Neural progenitor cell (in vitro differentiated cells): ENCODE measurements at regions not wholly inside any gene's neighbourhood (a gene's known extent, or its start where the extent isn't known, plus 50 kb on each side); places are given as distances from the start of the nearest gene placed in this dataset.

Experiments
- DNase-seq: peaks from one replicate; pipeline ENCODE4 v3.0.0-alpha.2; 2016; ENCODE audit warnings: low spot score
- H2AFZ ChIP-seq: fragments of 200-600 bp; sonication (generic); replicated peaks from 2 replicates; pipeline ENCODE4 v1.6.1; 2016; ENCODE audit warnings: antibody characterized with exemption
- H3F3A ChIP-seq: fragments of 200-600 bp; sonication (generic); 2 replicates; pipeline ENCODE4 v1.6.1; 2016; ENCODE audit warnings: antibody characterized with exemption, low read depth
- H3K27ac ChIP-seq: fragments of 200-600 bp; sonication (generic); 2 replicates; pipeline ENCODE4 v1.5.1; 2016; ENCODE audit warnings: mild to moderate bottlenecking
- H3K27me3 ChIP-seq: fragments of 200-600 bp; sonication (generic); 2 replicates; pipeline ENCODE4 v1.6.1; 2016; ENCODE audit warnings: mild to moderate bottlenecking, moderate library complexity
- H3K36me3 ChIP-seq: fragments of 200-600 bp; sonication (generic); 2 replicates; pipeline ENCODE4 v1.5.1; 2016
- H3K4me1 ChIP-seq: fragments of 200-600 bp; sonication (generic); 2 replicates; pipeline ENCODE4 v1.6.1; 2016; ENCODE audit warnings: mixed run types
- H3K4me2 ChIP-seq: fragments of 200-600 bp; sonication (generic); 2 replicates; pipeline ENCODE4 v1.6.1; 2016
- H3K4me3 ChIP-seq: fragments of 200-600 bp; sonication (generic); 2 replicates; pipeline ENCODE4 v1.5.1; 2016
- H3K79me2 ChIP-seq: fragments of 200-600 bp; sonication (generic); 2 replicates; pipeline ENCODE4 v1.6.1; 2016; ENCODE audit warnings: low read depth
- H3K9ac ChIP-seq: fragments of 200-600 bp; sonication (generic); 2 replicates; pipeline ENCODE4 v1.6.1; 2016
- H3K9me3 ChIP-seq: fragments of 200-600 bp; sonication (generic); 2 replicates; pipeline ENCODE4 v1.5.1; 2016; ENCODE audit warnings: low read depth
- H4K20me1 ChIP-seq: fragments of 200-600 bp; sonication (generic); 2 replicates; pipeline ENCODE4 v1.6.1; 2016; ENCODE audit warnings: low read depth
- H3K27ac Mint-ChIP-seq: 3 replicates; pipeline ENCODE4 v1.8.0; 2021; ENCODE audit warnings: mixed read lengths
- H3K27me3 Mint-ChIP-seq: 2 replicates; pipeline ENCODE4 v1.8.0; 2022; ENCODE audit warnings: low read depth, mild to moderate bottlenecking, inconsistent platforms, moderate library complexity, mixed read lengths; ENCODE audit not compliant: insufficient read depth
- H3K36me3 Mint-ChIP-seq: 3 replicates; pipeline ENCODE4 v1.8.0; 2021; ENCODE audit warnings: mixed read lengths
- H3K4me1 Mint-ChIP-seq: 3 replicates; pipeline ENCODE4 v1.8.0; 2021; ENCODE audit warnings: mixed read lengths
- H3K4me3 Mint-ChIP-seq: 3 replicates; pipeline ENCODE4 v1.8.0; 2021; ENCODE audit warnings: mild to moderate bottlenecking, moderate library complexity, mixed read lengths
- H3K9me3 Mint-ChIP-seq: 3 replicates; pipeline ENCODE4 v1.8.0; 2020; ENCODE audit warnings: mixed read lengths
- CTCF ChIP-seq: fragments of 200-600 bp; sonication (generic); IDR thresholded peaks from 2 replicates; pipeline ENCODE4 v1.5.1; 2017; ENCODE audit warnings: antibody characterized with exemption, mild to moderate bottlenecking
- EZH2 ChIP-seq: fragments of 200-600 bp; sonication (generic); IDR thresholded peaks from 2 replicates; pipeline ENCODE4 v1.6.1; 2017; ENCODE audit warnings: antibody characterized with exemption, mild to moderate bottlenecking, moderate library complexity
- EZH2phosphoT487 ChIP-seq: fragments of 200-600 bp; sonication (generic); IDR thresholded peaks from 2 replicates; pipeline ENCODE4 v1.6.1; 2017; ENCODE audit warnings: antibody characterized with exemption

- Mint-ChIP-seq H3K36me3 (no peaks in the 10 kb centered on the region), H3K27me3 (peaks cover 12% of the 10 kb centered on the region), H3K27ac (peak overlapping the region; percentile 54), H3K9me3 (no peaks in the 10 kb centered on the region), H3K4me1 (peaks cover 14% of the 10 kb centered on the region), H3K4me3 (no peak overlapping the region)
- Histone ChIP-seq H3K9me3 (no peaks in the 10 kb centered on the region), H4K20me1 (no peaks in the 10 kb centered on the region), H2AFZ (no peak overlapping the region), H3K36me3 (no peaks in the 10 kb centered on the region), H3F3A (peaks cover 24% of the 10 kb centered on the region), H3K9ac (no peak overlapping the region), H3K4me3 (no peak overlapping the region), H3K27me3 (peaks cover 24% of the 10 kb centered on the region), H3K27ac (no peak overlapping the region), H3K4me1 (peaks cover 19% of the 10 kb centered on the region), H3K79me2 (no peaks in the 10 kb centered on the region), H3K4me2 (no peak overlapping the region)
- no peak for DNase-seq
- no peak for TF ChIP-seq EZH2
- no peak for TF ChIP-seq EZH2phosphoT487
- no peak for TF ChIP-seq CTCF
These were observed 105.9 kb downstream of the ETS2 start for GRCh38 chr21:38911484-38912101.

DNA sequence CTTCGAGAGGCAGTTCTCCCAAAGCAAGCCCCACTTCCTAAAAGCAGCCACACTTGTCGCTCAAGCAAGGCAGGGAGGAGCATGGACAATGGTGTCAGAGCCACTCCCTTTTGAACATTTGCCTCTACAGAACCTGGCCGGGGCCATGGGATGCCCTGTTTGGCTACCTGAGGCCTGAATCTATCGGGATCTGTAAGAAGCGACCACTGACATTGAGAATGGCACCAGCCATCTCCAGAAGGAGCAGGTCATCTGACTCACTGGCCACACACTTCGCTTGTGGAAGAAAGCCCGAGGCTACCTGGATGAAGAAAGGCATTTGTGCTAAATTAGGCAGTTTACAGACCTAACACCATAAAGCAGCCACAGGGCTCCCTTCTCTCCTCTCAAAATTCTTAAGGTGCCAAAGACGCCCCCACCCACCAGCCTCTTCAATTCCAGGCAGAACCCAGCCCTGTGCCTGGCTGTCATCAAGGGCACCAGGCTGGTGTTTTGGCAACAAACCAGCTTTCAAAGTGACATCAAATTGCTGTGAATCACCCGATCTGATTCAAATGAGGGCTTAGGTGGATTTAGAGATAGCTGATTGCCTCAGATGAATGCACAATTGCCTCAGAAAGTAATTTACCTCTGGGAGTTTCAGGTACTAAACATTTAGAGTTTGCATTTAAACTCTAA, 104.8 kb downstream of the ETS2 start:
- H3K4me1 ChIP-seq, result peaks cover 11% of the 10 kb centered on the region
- Mint-ChIP-seq H3K9me3 (no peaks in the 10 kb centered on the region), H3K27ac (no peak overlapping the region), H3K27me3 (peaks cover 7% of the 10 kb centered on the region), H3K36me3 (no peaks in the 10 kb centered on the region), H3K4me1 (peaks cover 14% of the 10 kb centered on the region), H3K4me3 (no peak overlapping the region)
- no peak overlapping the region for H3K27ac ChIP-seq
- no peak for DNase-seq
- H4K20me1 ChIP-seq, result no peaks in the 10 kb centered on the region
- no peaks in the 10 kb centered on the region for H3K36me3 ChIP-seq
- no peak overlapping the region for H3K4me2 ChIP-seq
- peaks cover 24% of the 10 kb centered on the region for H3F3A ChIP-seq
- H3K4me3 ChIP-seq, result no peak overlapping the region
- no peak overlapping the region for H3K9ac ChIP-seq
- peaks cover 24% of the 10 kb centered on the region for H3K27me3 ChIP-seq
- H2AFZ ChIP-seq, result no peak overlapping the region
- H3K79me2 ChIP-seq, result no peaks in the 10 kb centered on the region
- H3K9me3 ChIP-seq, result no peaks in the 10 kb centered on the region
- TF ChIP-seq EZH2, result no peak
- TF ChIP-seq EZH2phosphoT487, result no peak
- TF ChIP-seq CTCF, result no peak

- peaks cover 24% of the 10 kb centered on the region for H3K27me3 ChIP-seq
- peaks cover 4% of the 10 kb centered on the region for H3K27me3 Mint-ChIP-seq
- no peaks in the 10 kb centered on the region for H3K36me3 Mint-ChIP-seq
These were observed 104.2 kb downstream of the ETS2 start for GRCh38 chr21:38909929-38910328.

More at GRCh38 chr21:38909929-38910328, 104.2 kb downstream of the ETS2 start:
- Histone ChIP-seq H3K36me3 (no peaks in the 10 kb centered on the region), H3K79me2 (no peaks in the 10 kb centered on the region), H4K20me1 (no peaks in the 10 kb centered on the region), H3K4me2 (no peak overlapping the region), H3K4me1 (peaks cover 6% of the 10 kb centered on the region), H3K9ac (no peak overlapping the region), H3F3A (peaks cover 23% of the 10 kb centered on the region), H3K9me3 (no peaks in the 10 kb centered on the region), H3K4me3 (no peak overlapping the region), H3K27ac (no peak overlapping the region), H2AFZ (no peak overlapping the region)
- Mint-ChIP-seq H3K4me3 (no peak overlapping the region), H3K4me1 (peaks cover 16% of the 10 kb centered on the region), H3K9me3 (no peaks in the 10 kb centered on the region), H3K27ac (no peak overlapping the region)
- DNase-seq, result no peak
- no peak for TF ChIP-seq CTCF
- no peak for TF ChIP-seq EZH2
- no peak for TF ChIP-seq EZH2phosphoT487
